Activated CD8-positive, alpha-beta memory T cell treated with anti-CD3 and anti-CD28 coated beads, Interleukin-2, amount 10 ng/mL, durations not matched to agents 7 days and 5 days (primary cell): ENCODE measurements at regions not wholly inside any gene's neighbourhood (a gene's known extent, or its start where the extent isn't known, plus 50 kb on each side); places are given as distances from the start of the nearest gene placed in this dataset.
"Not testable (repeated sequence)": the region's sequence is repeated elsewhere in the genome, so short reads cannot be mapped to it uniquely, and the experiment has no call there.

Source experiments
- ATAC-seq: fragments of 150-1000 bp; cut with Tn5 transposase; one replicate; pipeline ENCODE4 v1.10.0; 2021; ENCODE audit warnings: moderate library complexity
- CTCF ChIA-PET: fragments of 350-600 bp; sonication (Branson Sonifier 250); formaldehyde crosslinking; loops from one replicate; lab custom pipeline; 2021; ENCODE audit warnings: antibody characterized with exemption; lab: Charles Lee
- DNase-seq: peaks from one replicate; pipeline ENCODE4 v3.0.0-alpha.2; 2020
- H3K27ac Mint-ChIP-seq: one replicate; pipeline ENCODE4 v1.8.0; 2021; ENCODE audit warnings: mild to moderate bottlenecking, mixed read lengths
- H3K27me3 Mint-ChIP-seq: one replicate; pipeline ENCODE4 v1.8.0; 2021; ENCODE audit warnings: mixed read lengths
- H3K36me3 Mint-ChIP-seq: one replicate; pipeline ENCODE4 v1.8.0; 2021; ENCODE audit warnings: mild to moderate bottlenecking, mixed read lengths
- H3K4me1 Mint-ChIP-seq: one replicate; pipeline ENCODE4 v1.8.0; 2021; ENCODE audit warnings: mixed read lengths
- H3K4me3 Mint-ChIP-seq: one replicate; pipeline ENCODE4 v1.8.0; 2021; ENCODE audit warnings: mild to moderate bottlenecking, moderate library complexity, mixed read lengths
- H3K9me3 Mint-ChIP-seq: one replicate; pipeline ENCODE4 v1.8.0; 2022; ENCODE audit warnings: low read depth, mixed read lengths

DNA sequence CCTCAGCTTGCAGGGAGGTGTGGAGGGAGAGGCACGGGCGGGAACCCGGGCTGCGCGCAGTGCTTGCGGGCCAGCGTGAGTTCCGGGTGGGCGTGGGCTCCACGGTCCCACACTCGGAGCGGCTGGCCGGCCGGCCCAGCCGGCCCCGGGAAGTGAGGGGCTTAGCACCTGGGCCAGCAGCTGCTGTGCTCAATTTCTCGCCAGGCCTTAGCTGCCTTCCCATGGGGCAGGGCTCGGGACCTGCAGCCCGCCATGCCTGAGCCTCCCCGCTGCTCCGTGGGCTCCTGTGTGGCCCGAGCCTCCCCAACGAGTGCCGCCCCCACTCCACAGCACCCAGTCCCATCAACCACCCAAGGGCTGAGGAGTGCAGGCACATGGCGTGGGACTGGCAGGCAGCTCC is 83.0 kb upstream of the CDCA7L start:
- not testable (repeated sequence) for H3K4me1 Mint-ChIP-seq, H3K4me3 Mint-ChIP-seq

DNA sequence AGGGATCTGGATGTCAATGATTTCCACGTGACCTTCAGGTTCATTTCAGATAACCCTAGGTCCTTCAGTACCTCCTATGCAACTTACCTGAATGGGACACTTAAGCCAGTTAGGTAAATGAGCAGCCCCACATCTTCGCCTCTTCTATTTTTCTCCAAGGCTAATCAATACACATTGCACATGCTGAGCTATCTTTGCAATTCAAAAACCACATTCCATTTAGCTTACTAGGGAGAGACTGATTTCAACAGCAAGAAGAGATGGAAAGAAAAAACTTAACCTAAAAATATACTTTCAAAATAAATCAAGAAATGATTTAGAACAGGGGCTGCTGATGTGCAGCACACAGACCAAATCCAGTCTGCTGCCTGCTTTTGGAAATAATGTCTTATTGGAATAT is 81.8 kb upstream of the CDCA7L start:
- ATAC-seq (no peak), DNase-seq (no peak)
- Mint-ChIP-seq H3K9me3 (no peaks in the 10 kb centered on the region), H3K36me3 (no peaks in the 10 kb centered on the region), H3K27me3 (peaks cover 5% of the 10 kb centered on the region), H3K27ac (no peak overlapping the region), H3K4me3 (no peak overlapping the region), H3K4me1 (no peaks in the 10 kb centered on the region)
- CTCF ChIA-PET: no interaction called here

More for the DNA sequence above, 83.0 kb upstream of the CDCA7L start:
- ATAC-seq, DNase-seq, H3K27ac Mint-ChIP-seq, H3K27me3 Mint-ChIP-seq, H3K36me3 Mint-ChIP-seq, CTCF ChIA-PET, H3K9me3 Mint-ChIP-seq: not testable (repeated sequence)

DNA sequence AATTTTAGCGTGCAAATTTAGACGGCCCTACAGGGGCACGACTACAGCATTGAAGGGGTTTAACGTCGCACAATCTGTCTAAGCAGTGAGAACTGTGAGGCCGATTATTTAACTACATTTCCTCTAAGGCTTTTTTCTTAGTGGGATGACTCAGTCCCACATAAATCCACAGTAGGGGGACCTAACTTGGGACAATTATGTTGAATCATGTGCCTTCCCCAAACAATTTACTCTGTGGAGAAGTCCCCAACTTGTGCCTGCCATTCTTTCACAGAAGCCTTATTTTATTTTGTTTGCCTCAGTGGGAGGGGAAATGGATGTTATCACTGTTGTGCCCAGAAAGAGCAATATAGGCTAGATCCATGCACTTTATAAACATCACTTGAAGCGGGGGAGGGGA is 80.3 kb upstream of the CDCA7L start:
- H3K27me3 Mint-ChIP-seq: peaks cover 14% of the 10 kb centered on the region
- ATAC-seq: no peak
- no peaks in the 10 kb centered on the region for H3K36me3 Mint-ChIP-seq
- H3K4me1 Mint-ChIP-seq: no peaks in the 10 kb centered on the region
- no peaks in the 10 kb centered on the region for H3K9me3 Mint-ChIP-seq
- CTCF ChIA-PET: no interaction called here
- no peak overlapping the region for H3K27ac Mint-ChIP-seq
- H3K4me3 Mint-ChIP-seq: no peak overlapping the region
- DNase-seq: no peak

DNA sequence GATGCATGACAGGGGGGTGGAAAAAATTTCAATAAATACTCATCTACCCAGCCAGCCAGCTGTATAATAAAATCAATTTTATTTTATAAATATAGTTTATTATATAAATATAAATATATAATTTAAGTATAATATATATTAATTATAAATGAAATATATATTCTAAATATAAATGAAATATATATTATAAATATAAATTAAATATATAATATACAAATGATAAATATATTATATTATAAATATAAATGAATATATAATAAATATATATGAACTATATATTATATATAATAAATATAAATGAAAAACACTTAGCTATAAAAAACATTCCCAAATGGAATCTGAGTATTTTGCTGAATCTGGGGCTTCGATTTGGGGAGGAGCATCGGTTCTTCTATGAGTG is 79.4 kb upstream of the CDCA7L start:
- no peaks in the 10 kb centered on the region for H3K4me1 Mint-ChIP-seq
- H3K4me3 Mint-ChIP-seq: no peak overlapping the region
- H3K36me3 Mint-ChIP-seq: no peaks in the 10 kb centered on the region
- CTCF ChIA-PET: no interaction called here
- no peaks in the 10 kb centered on the region for H3K9me3 Mint-ChIP-seq
- peaks cover 16% of the 10 kb centered on the region for H3K27me3 Mint-ChIP-seq
- DNase-seq: no peak
- ATAC-seq: no peak
- no peak overlapping the region for H3K27ac Mint-ChIP-seq

DNA sequence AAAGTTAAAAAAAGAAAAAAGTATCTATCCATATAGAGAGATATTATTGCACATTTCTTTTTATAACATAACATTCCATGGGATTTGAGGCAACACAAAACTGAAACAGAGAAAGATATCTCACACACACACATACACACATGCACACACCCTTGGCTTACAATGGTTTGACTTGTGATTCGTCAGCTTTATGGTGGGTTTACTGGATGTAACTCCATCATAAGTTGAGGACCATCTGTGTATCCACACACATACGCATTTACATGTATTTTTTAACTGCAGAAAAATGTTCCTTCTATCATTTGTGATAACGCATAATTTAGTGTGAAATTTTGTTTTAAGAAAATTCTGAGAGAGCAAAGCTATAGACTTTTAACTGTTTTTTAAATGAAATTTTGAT is 74.2 kb upstream of the CDCA7L start:
- ATAC-seq (no peak), DNase-seq (no peak)
- CTCF ChIA-PET: interaction anchor here (0.6 kb wide), 1 partner anchor 460 kb away, joined by 3 read pairs; no protein-coding TSS in a partner anchor
- no peaks in the 10 kb centered on the region for H3K9me3 Mint-ChIP-seq
- no peak overlapping the region for H3K27ac Mint-ChIP-seq
- no peaks in the 10 kb centered on the region for H3K36me3 Mint-ChIP-seq
- H3K27me3 Mint-ChIP-seq: peaks cover 24% of the 10 kb centered on the region
- H3K4me1 Mint-ChIP-seq: no peaks in the 10 kb centered on the region
- H3K4me3 Mint-ChIP-seq: no peak overlapping the region

DNA sequence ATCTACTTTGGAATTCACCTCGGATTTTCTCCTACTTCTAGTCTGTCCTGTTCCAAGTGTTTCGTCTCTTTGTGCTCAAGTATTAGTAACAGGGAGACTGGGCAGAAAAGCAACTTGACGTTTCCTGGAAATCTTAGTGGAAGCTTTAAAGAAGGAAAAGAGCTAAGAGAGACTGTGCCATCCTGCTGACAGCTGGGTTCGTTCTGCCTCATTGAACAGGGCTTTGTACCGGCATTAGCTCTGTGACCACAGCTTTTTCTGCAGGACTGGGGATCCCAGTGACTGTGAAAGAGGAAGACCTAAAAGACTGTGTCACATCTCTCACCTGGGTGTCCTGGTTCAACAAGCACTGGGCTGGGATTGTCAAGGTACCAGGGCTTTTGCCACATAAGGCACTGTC is 70.8 kb upstream of the CDCA7L start:
- no peaks in the 10 kb centered on the region for H3K9me3 Mint-ChIP-seq
- no peaks in the 10 kb centered on the region for H3K4me1 Mint-ChIP-seq
- DNase-seq (no peak), ATAC-seq (no peak)
- H3K27ac Mint-ChIP-seq: no peak overlapping the region
- H3K36me3 Mint-ChIP-seq: no peaks in the 10 kb centered on the region
- no peak overlapping the region for H3K4me3 Mint-ChIP-seq
- peaks cover 26% of the 10 kb centered on the region for H3K27me3 Mint-ChIP-seq
- CTCF ChIA-PET: interaction anchor here (1.1 kb wide), 1 partner anchor 15 kb away, joined by 3 read pairs; no protein-coding TSS in a partner anchor

DNA sequence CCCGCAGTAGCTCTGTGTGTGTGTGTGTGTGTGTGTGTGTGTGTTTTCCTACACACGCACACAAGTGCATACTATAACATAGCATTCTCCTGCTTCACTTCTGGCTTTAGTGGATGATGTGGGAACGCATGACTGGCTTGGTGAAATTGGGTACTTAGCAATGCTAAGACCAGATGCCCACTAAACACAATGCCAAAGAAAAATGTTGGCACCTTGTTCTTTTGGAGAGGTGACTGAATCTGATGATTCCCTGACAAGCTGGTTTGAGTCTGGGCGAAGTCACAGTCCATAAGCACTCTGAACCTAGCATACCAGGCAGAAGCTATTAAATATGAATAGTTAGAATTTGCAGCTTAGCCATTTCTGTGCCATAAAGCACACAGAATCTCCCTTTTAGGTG is 68.0 kb upstream of the CDCA7L start:
- CTCF ChIA-PET: no interaction called here
- H3K27me3 Mint-ChIP-seq: peaks cover 21% of the 10 kb centered on the region
- no peaks in the 10 kb centered on the region for H3K9me3 Mint-ChIP-seq
- no peak for DNase-seq
- H3K4me3 Mint-ChIP-seq: no peak overlapping the region
- no peaks in the 10 kb centered on the region for H3K36me3 Mint-ChIP-seq
- H3K4me1 Mint-ChIP-seq: no peaks in the 10 kb centered on the region
- H3K27ac Mint-ChIP-seq: no peak overlapping the region
- no peak for ATAC-seq

DNA sequence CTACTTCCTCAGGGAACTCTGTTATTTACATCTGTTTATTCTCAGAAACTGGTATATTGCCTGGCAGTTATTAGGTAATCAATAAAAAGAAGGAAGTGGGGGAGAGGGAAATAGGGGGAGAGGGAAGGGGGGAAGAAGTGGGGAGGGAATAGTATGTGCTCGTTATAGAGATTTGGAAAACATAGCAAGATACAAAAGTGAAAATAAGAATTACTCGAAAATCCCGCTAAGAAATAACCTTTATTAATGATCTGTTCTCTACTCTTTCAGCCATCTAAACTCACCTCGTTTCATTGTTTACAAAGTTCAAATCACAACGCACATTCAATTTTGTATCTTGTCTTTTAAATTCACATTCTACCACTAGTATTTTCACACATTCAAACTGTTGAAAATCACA is 63.0 kb upstream of the CDCA7L start:
- Mint-ChIP-seq H3K4me1 (no peaks in the 10 kb centered on the region), H3K27ac (no peak overlapping the region), H3K9me3 (no peaks in the 10 kb centered on the region), H3K36me3 (no peaks in the 10 kb centered on the region), H3K27me3 (peaks cover 33% of the 10 kb centered on the region), H3K4me3 (no peak overlapping the region)
- DNase-seq (no peak), ATAC-seq (no peak)
- CTCF ChIA-PET: no interaction called here

DNA sequence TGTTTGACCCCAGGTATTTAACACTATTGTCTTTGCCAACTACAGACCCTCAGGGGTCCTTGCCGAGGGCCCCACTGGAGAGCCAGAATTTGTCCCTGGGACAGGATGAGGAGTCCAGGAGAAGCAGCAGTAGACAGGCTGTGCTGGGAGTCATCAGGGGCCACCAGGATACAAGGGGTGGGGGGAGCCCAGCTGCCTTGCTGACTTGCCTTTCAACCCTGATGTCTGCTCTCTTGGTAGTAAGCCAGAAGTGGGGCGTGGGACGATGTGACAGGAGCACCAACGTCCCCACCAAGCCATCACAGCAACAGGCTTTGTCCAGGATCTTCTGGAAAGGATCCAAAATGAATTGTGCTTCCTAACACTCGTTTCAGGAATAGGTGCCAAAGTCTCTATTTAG is 62.4 kb upstream of the CDCA7L start:
- H3K36me3 Mint-ChIP-seq: no peaks in the 10 kb centered on the region
- H3K9me3 Mint-ChIP-seq: no peaks in the 10 kb centered on the region
- no peak for ATAC-seq
- H3K27me3 Mint-ChIP-seq: peaks cover 34% of the 10 kb centered on the region
- CTCF ChIA-PET: interaction anchor here (0.6 kb wide), 1 partner anchor 13 kb away, joined by 3 read pairs; no protein-coding TSS in a partner anchor
- no peak overlapping the region for H3K4me3 Mint-ChIP-seq
- H3K27ac Mint-ChIP-seq: no peak overlapping the region
- no peaks in the 10 kb centered on the region for H3K4me1 Mint-ChIP-seq
- DNase-seq: no peak

DNA sequence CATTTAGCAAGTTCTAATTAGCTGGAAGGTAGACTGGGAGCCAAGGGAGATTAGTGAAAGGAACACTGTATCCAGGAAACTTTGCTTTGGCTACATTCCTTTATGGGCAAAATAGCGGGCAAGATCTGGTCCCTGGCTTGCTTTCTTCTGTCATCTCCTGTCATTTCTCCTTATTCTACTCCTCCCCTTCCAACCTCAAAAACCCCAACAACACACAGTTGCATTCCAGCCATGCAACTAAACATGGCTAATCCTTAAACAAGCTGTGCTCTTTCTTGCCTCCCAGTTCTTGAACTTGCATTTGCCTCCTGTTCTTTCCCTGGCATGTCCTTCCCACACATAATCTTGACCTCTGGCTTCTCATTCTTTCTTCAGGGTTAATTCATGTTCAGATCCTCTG is 59.5 kb upstream of the CDCA7L start:
- Mint-ChIP-seq H3K27me3 (peaks cover 43% of the 10 kb centered on the region), H3K4me3 (no peak overlapping the region), H3K27ac (no peak overlapping the region), H3K9me3 (no peaks in the 10 kb centered on the region), H3K4me1 (peaks cover 2% of the 10 kb centered on the region), H3K36me3 (no peaks in the 10 kb centered on the region)
- CTCF ChIA-PET: no interaction called here
- DNase-seq (no peak), ATAC-seq (no peak)

DNA sequence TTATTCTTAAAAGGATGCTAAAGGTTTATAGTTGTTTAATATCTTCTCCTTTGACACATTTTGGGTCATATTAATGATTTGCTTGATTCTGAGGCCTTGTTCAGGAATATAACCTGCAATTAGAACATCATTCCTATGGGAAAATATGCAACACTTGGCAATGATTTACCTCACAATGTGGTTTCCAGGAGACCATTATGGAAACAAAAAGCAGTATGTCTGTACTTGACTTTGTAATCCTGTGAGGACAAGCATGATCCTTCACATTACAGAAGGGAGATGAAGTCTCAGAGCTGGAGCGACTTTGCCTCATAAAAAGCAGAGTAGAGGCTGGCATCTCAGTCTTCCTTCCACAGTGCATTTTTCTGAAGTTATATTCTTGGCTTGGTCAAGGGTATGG is 57.0 kb upstream of the CDCA7L start:
- ATAC-seq (no peak), DNase-seq (no peak)
- peaks cover 39% of the 10 kb centered on the region for H3K27me3 Mint-ChIP-seq
- H3K27ac Mint-ChIP-seq: no peak overlapping the region
- peaks cover 2% of the 10 kb centered on the region for H3K4me1 Mint-ChIP-seq
- H3K36me3 Mint-ChIP-seq: no peaks in the 10 kb centered on the region
- CTCF ChIA-PET: no interaction called here
- H3K4me3 Mint-ChIP-seq: no peak overlapping the region
- H3K9me3 Mint-ChIP-seq: no peaks in the 10 kb centered on the region

DNA sequence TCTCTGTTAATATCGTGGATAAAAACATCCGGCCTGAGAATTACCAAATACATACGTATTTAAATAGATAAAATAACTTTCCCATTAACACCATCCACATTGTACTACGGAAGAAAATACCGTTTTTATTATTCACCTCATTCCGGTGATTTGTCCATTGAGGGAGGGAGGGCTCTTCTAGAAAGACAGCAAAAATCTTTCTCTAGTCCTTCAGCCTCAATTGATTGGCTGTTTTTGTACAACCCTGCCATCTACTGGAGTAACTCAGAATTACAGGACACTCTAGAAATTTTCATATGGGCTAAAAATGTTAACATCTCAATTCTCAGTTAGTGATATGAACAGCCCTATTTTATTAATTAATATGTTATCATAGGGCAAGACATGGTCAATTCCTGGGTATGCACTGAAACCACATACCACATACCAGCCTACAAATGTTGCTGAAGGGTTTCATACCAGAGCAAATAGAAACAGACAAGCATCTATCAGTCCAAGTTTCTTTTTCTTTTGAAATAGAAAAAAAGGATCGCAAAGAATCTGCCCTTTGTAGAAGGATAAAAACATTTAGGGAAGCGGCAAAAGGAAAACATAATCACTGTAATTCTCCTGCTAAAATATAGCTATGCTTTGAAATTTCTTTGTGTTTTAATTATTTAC is 55.8 kb upstream of the CDCA7L start:
- ATAC-seq (peak; percentile 53), DNase-seq (no peak)
- H3K4me1 Mint-ChIP-seq: peaks cover 2% of the 10 kb centered on the region
- no peaks in the 10 kb centered on the region for H3K9me3 Mint-ChIP-seq
- H3K36me3 Mint-ChIP-seq: no peaks in the 10 kb centered on the region
- H3K27ac Mint-ChIP-seq: no peak overlapping the region
- no peak overlapping the region for H3K4me3 Mint-ChIP-seq
- peaks cover 39% of the 10 kb centered on the region for H3K27me3 Mint-ChIP-seq
- CTCF ChIA-PET: interaction anchor here (0.7 to 1.7 kb wide), 8 partner anchors 9 to 745 kb away, joined by 3 to 4 read pairs (median 4); no protein-coding TSS in a partner anchor

DNA sequence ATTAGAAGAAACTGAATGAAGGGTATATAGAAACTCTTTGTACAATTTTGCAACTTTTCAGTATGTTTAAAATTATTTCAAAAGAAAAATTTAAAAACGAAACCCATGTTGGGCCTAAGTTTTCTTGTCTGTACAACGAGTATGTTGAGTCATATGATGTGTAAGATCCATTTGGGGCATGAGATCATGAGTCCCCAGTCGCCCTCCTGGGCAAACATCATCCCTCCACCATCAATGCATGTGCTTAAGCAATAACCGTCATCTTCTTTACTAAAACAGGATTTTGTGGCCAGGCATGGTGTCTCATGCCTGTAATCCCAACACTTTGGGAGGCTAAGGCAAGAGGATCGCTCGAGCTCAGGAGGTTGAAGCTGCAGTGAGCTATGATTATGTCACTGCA is 54.2 kb upstream of the CDCA7L start:
- CTCF ChIA-PET: interaction anchor here (1.0 to 1.4 kb wide), 2 partner anchors 31 to 744 kb away, joined by 3 to 4 read pairs; no protein-coding TSS in a partner anchor
- Mint-ChIP-seq H3K9me3 (no peaks in the 10 kb centered on the region), H3K36me3 (no peaks in the 10 kb centered on the region), H3K4me3 (no peak overlapping the region), H3K27me3 (peaks cover 36% of the 10 kb centered on the region), H3K27ac (no peak overlapping the region), H3K4me1 (peaks cover 2% of the 10 kb centered on the region)
- no peak for DNase-seq
- ATAC-seq: no peak

DNA sequence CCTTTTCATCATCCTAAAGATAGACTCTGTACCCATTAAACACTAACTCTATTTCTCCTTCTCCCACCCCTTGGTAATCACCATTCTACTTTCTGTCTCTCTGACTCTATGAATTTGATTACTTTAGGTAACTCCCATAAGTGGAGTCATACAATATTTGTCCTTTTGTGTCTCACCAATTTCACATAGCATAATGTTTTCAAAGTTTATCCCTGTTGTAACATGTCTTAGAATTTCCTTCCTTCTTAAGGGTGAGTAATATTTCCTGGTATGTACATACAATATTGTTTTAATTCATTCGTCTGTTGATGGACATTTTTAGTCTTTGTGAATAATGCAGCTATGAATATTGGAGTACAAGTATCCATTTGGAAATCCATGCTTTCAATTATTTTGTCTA is 50.9 kb upstream of the CDCA7L start:
- Mint-ChIP-seq H3K36me3 (no peaks in the 10 kb centered on the region), H3K27me3 (peaks cover 30% of the 10 kb centered on the region), H3K9me3 (no peaks in the 10 kb centered on the region), H3K4me3 (no peak overlapping the region), H3K27ac (no peak overlapping the region), H3K4me1 (peaks cover 2% of the 10 kb centered on the region)
- no peak for DNase-seq
- CTCF ChIA-PET: no interaction called here
- ATAC-seq: no peak
